ENCODE measurements at regions not wholly inside any gene's neighbourhood (a gene's known extent, or its start where the extent isn't known, plus 50 kb on each side); places are given as distances from the start of the nearest gene placed in this dataset.
"Not testable (repeated sequence)": the region's sequence is repeated elsewhere in the genome, so short reads cannot be mapped to it uniquely, and the experiment has no call there.

DNA sequence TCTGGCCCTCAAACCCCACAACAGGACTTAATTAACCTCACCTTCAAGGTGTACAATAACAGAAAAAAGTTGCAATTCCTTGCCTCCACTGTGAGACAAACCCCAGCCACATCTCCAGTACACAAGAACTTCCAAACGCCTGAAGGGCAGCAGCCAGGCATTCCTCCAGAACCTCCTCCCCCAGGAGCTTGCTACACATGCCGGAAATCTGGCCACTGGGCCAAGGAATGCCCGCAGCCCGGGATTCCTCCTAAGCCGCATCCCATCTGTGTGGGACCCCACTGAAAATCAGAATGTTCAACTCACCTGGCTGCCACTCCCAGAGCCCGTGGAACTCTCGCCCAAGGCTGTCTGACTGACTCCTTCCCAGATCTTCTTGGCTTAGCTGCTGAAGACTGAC, 901.5 kb downstream of the TAF11L14 start:
- ATAC-seq; intact Hi-C loops (cut with DNase I); DNase-seq: not testable (repeated sequence)

DNA sequence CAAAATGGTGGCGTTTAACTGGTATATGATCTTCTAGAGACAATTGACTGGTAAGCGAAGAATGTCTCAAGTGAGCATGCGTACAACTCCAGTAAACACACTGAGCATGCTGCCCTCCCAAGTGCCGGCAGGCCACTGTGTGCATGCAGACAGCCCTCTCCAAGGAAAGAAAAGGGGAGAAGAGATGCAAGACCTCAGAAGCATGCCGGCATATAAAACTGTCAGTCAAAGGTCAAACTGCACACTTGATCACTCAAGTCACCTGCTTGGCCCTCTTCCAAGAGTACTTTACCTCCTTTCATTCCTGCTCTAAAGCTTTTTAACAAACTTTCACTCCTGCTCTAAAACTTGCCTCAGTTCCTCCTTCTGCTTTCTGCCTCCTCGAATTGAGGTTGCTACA, 910.2 kb downstream of the TAF11L14 start:
- ATAC-seq: no peak
- intact Hi-C loops (cut with DNase I): no loop called here
- no peak for DNase-seq

DNA sequence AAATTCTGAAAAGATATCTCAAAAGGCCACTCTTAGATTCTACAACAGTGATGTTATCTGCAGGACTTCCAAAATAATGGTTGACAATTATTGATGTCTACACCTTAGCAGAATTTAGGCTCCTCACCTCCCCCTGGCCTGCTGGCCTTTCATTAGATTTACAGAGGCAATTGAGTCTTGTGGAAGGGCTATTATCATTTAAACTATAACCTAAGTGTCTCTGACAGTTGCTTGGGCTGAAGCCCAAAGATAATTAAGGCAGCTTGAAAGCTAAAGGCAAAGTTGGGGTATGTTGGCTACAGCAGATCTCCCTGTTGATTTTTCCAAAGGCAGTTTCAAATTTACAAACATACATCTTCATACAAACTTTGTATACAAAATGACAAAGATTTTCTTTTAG, 912.3 kb downstream of the TAF11L14 start:
- ATAC-seq: no peak
- DNase-seq: no peak
- intact Hi-C loops (cut with DNase I): no loop called here

DNA sequence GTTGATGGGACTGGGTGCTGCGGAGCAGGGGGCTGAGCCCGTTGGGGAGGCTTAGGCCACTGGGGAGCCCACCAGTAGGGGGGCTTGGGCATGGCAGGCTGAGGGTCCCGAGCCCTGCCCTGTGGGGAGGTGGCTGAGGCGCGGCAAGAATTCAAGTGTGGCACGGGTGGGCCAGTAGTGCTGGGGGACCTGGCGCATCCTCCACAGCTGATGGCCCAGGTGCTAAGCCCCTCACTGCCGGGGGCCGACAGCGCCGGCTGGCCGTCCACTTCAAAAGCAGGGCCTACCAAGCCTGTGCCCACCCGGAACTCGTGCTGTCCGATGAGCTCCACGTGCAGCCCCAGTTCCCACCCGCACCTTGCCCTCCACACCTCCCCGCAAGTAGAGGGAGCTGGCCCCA, 917.5 kb downstream of the TAF11L14 start:
- ATAC-seq (no peak), DNase-seq (no peak)
- intact Hi-C loops (cut with DNase I): no loop called here

DNA sequence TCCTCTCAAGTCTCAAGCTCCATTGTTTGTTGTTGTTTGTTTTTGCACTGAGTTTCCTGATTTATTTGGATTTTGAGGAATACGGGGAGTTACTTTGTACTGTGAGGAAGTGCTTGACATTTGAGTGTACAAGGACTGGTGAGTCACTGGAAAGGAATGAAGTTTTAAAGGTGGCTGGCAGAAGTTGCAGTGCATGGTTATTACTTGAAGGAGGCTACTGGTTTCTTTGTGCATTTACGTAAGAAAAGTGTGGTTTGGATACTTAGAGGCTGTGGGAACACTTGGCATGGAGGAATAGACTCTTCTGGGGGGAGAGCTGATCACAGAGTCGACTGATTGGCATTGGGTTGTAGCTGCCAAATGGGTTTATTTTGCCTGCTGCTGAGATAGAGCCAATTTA, 919.0 kb downstream of the TAF11L14 start:
- DNase-seq (no peak), ATAC-seq (no peak)
- intact Hi-C loops (cut with DNase I): no loop called here

DNA sequence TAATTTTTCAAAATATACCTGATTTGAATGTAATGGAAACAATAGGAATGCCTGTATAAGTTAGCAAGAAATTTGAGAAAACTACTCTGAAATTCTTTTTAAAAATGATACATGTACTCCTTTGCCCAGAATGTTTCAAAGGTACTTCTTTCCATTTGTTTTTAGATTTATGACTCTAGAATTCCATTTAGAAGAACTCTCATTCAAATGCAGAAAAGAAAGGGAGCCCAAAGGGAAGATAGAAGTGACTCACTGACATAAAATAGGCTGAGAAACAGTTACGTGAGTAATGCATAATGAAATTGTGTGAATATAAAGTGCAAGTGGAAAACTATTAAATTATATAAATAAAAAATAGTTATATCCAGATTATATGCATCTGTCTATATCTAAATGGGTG, 926.3 kb downstream of the TAF11L14 start:
- intact Hi-C loops (cut with DNase I): no loop called here
- ATAC-seq: no peak
- no peak for DNase-seq

DNA sequence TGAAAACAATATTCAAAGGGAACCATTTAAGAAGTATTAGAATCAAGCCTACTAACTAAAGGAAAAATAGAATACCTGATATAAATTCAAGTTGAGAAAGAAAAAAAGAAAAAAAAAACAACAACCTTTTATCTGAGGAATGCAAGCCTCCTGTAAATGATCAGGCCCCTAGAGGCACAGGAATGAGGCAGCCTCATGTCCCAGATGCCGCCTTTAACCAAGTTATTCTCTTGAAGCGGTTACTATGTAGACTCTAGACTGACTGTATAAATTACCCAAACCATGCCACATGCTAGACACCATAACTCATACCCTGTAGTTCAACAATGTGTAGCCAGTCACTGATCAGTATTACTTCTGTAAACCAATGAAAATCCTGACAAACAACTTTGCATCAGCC, 929.6 kb downstream of the TAF11L14 start:
- ATAC-seq (no peak), DNase-seq (no peak)
- intact Hi-C loops (cut with DNase I): no loop called here

DNA sequence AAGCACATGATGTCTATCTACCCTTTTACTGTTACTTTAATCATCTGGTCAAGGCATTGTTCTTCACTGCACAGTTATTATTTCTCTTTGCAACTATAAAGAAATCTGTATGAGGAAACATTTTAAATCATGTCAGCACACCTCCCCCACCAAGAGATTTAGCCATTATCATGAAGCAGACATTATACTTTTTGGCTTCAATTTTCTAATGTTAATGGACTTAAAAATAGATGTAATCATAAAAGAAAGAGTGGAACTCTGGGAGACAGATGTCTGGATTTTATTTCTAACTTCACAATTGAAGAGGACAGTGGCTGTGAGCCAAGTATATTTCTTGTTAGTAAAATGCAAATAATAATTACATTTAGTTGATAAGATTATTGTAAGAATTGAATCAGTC, 932.4 kb downstream of the TAF11L14 start:
- intact Hi-C loops (cut with DNase I): no loop called here
- DNase-seq (no peak), ATAC-seq (no peak)

DNA sequence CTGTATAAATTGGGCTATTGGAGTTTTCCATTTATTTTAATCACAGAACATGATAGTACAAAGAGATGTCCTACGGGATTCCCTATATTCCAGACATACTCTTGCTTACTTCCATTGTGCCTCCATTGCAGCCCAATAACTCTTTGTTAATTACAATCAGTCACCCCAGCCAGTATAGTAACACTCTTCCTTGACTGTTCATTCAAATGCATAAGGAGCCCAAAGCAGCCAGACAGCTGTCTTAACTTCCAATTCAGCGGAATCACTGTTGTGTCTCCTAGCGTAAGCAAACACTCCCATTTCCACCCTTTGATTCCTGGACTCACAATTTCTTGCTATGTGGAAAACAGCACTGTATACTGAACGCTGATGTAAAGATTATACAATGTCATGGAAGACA, 942.3 kb downstream of the TAF11L14 start:
- DNase-seq (no peak), ATAC-seq (no peak)
- intact Hi-C loops (cut with DNase I): no loop called here

DNA sequence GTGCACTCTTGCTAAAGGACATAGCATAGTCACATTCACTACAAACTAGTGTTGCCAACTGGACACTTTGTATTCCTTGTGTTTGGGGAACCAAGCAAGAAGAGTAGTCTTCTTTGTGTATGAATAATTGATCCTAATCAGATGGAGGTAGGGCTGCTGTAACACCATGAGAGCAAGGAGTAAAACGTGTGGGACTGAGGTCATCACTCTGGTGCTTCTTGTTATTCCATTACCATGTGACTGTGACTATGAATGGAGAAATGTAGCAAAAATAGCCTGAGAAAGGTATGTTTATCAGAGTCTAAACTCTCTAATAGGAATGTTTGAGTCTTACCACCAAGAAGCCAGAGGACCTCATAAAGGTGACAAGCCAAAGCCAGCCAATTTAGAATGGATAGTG, 966.9 kb downstream of the TAF11L14 start:
- intact Hi-C loops (cut with DNase I): no loop called here

DNA sequence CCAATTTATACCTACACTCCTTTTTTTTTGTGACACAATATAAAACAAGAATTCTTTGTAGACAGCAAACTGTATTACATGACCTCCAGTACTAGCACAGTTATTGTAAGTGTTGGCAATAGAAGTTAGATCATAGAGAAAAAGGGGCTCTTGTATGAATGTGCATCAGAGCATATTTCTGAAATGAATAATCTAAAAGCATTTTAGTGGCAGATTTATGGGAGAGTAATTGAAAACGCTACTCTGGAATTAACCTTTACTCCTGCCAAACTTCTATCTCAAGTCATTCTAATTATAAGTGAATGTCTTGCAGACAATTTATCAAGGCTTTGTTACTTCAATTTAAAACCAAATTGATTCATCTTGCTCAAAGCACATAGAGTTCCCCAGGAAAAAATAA, 968.1 kb downstream of the TAF11L14 start:
- DNase-seq: no peak
- no peak for ATAC-seq
- intact Hi-C loops (cut with DNase I): no loop called here

More for the DNA sequence above, 966.9 kb downstream of the TAF11L14 start:
- ATAC-seq (no peak), DNase-seq (no peak)

DNA sequence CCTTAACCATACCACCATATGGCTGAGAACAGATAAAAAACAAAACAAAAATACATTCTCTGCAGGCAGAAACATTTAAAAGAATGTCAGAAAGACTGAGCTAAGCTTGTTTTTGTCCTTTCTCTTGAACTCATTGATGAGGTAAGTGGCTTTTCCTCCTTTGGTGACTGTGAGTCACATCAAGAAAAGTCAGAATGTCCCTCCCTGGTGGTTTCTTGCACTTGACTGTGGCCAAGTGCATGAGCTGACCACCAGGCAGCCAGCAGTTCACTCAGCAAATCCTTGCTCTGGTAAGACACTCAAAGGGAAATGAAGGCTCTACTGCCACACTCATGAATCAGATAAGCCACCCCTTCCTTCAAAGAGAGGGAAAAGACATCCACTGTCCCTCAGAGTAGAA, 970.9 kb downstream of the TAF11L14 start:
- no peak for DNase-seq
- ATAC-seq: no peak
- intact Hi-C loops (cut with DNase I): no loop called here

DNA sequence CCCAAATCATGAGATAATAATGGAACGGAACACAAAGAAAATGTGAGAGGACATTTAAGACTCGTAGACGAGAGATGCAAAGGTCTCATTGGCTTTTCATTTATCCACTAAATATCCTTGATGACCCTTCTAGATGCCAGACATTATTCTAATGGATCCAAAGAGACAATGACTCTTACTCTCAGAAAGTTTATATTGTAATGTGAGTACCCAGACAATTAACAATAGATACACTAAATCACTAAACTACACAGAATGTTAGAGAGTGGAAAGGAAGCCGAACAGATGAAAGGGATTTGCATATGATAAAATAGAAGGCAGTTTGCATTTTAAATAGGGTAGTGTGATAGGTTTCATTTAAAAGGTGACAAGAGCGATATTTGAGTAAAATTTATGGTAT, 973.3 kb downstream of the TAF11L14 start:
- DNase-seq (no peak), ATAC-seq (no peak)
- intact Hi-C loops (cut with DNase I): no loop called here

DNA sequence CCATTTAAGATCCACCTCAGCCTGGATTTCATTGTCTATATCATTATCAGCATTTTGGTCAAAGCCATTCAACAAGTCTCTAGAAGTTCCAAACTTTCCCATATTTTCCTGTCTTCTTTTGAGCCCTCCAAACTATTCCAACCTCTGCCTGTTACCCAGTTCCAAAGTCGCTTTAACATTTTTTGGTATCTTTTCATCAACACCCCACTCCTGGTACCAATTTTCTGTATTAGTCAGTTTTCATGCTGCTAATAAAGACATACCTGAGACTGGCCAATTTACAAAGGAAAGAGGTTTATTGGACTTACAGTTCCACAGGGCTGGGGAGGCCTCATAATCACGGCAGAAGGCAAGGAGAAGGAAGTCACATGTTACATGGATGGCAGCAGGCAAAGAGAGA, 982.9 kb downstream of the TAF11L14 start:
- ATAC-seq; intact Hi-C loops (cut with DNase I); DNase-seq: not testable (repeated sequence)

DNA sequence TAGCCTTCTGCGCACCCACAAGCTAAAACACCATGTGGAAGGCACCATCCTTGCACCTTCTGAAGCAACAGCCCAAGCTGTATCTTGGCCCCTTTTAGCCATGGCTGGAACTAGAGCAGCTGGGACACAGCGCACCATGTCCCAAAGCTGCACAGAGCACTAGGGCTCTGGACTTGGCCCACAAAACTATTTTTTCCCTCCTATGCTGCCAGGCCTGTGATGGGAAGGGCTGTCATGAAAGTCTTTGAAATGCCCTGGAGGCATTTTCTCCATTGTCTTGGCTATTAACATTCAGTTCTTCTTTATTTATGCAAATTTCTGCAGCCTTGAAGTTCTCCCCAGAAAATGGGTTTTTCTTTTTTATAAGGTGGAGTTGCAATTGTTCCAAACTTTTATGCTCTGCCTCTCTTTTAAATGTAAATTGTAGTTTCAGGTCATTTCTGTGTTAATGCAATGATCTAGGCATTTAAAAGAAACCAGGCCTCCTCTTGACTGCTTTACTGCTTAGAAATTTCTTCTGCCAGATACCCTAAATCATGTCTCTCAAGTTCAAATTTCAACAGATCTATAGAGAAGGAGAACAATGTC, 996.3 kb downstream of the TAF11L14 start:
- intact Hi-C loops (cut with DNase I): no loop called here
- ATAC-seq (no peak), DNase-seq (no peak)

DNA sequence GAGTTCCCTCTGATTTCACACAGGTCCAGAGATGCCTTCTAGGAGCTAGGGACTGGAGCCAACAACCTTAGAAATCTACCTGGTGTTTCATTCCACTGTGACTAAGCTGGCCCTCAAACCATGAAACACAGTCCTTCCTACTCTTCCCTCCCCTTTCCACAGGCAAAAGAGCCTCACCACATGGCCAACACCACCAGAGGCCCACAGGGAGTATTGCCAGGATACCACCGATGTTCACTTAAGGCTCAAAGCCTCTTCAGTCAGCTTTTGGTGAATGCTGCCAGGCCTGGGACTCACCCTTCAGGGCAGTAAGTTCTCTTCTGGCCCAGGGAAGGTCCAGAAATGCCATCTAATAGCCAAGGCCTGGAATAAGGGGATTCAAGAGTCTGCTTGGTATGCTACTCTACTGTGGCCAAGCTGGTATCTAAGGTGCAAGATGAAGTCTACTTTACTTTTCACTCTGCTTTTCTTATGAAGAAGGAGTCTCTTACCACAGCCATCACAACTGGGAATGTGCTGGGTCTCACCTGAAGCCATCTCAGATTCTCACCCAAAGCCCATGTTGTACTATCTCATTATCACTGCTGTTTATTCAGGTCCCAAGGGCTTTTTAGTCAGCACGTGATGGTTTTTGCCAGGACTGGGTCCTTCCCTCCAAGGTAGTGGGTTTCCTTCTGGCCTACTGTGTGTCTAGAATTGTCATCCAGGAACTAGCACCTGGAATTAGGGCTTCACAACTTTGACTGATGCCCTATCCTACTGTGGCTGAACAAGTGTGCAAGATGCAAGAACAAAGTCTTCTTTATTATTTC, 1018.4 kb downstream of the TAF11L14 start:
- no peak for DNase-seq
- ATAC-seq: no peak
- intact Hi-C loops (cut with DNase I): no loop called here

DNA sequence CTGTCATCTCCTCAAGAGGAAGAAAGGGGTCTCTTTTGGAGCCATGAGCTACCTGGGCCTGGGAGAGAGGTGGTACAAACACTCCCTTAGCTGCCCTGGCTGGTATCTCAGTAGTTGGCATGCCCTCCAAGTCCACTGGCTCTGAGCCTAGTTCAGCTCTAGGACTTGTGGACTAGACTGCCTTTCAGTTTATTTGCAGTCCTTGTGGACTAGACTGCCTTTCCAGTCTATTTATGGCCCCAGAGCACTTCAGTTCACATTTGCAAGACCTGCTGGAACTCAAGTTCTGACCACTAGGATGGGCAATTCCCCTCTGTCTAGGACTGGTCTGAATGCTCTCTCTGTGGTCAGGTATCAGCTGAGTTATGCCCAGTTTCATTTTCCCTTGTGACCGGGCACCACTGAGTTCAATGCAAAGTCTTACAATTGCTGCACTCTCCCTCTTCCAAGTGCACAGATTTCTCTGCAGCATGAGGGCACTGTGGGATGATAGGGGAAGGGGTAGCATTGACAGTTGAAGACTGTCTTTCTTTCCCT, 1019.0 kb downstream of the TAF11L14 start:
- ATAC-seq (no peak), DNase-seq (no peak)
- intact Hi-C loops (cut with DNase I): no loop called here

DNA sequence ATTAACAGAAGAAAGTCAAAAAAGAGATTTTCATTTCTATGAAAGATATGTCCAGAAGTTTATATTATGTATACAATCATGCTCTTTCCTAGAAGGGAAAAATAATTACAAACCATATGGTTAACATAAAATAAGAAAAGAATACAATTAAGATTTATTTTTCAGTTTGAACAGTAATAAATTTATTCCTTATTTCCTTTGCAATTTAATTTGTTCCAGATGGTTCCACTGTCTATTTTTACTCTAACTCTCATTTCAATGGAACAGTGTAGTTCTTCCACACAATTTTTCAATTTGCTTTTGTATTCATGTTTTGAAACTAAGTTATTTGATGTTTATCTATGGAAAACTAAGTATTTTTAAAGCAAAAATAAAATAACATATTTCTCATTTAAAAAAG, 1026.3 kb downstream of the TAF11L14 start:
- ATAC-seq (no peak), DNase-seq (no peak)
- intact Hi-C loops (cut with DNase I): no loop called here

DNA sequence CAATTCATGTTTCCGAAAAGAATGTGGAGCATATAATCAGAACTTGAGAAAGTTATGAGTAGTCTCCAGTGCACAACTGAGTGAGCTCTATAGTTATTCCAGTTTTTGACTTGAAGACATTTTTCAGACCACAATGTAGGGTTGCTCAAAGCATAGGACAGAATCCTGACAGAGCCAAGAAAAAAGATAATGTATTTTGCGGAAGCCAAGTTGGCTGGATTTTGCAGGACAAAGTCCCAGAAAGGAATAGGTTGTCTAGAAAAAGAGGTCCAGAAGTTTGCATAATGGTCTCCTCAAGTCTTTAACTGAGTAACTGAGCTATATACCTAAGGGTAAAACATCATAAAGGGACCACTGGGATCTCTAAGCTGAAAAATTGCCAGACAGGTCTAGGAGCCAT, 1028.0 kb downstream of the TAF11L14 start:
- intact Hi-C loops (cut with DNase I): no loop called here
- no peak for DNase-seq
- no peak for ATAC-seq

DNA sequence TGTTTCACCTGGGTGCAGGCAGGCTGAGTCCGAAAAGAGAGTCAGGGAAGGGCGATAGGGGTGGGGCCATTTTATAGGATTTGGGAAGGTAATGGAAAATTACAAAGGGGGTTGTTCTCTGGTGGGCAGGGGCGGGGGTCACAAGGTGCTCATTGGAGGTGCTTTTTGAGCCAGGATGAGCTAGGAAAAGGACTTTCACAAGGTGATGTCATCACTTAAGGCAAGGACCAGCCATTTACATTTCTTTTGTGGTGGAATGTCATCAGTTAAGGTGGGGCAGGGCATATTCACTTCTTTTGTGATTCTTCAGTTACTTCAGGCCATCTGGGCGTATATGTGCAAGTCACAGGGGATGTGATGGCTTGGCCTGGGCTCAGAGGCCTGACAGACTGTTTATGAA, 1040.0 kb downstream of the TAF11L14 start:
- intact Hi-C loops (cut with DNase I); ATAC-seq; DNase-seq: not testable (repeated sequence)

DNA sequence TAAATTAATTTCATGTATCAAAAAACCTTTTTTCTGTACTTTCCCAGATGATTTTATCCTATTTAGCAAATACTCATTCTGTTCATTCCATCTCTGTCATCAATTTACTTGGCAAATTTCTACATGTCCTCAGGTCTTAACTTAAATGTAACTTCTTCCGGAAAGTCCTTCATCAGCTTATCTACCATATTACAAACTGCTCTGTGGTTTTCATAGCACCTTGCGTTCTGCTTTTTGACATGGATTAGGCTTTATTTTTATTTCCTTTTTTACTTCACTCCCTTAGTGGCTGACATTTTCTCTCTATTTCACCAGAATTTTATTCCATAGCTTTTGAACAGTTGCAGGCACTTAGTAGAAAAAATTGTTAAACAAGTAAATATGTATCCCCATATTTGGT, 1040.8 kb downstream of the TAF11L14 start:
- ATAC-seq (no peak), DNase-seq (no peak)
- intact Hi-C loops (cut with DNase I): no loop called here
